ENCODE measurements at regions not wholly inside any gene's neighbourhood (a gene's known extent, or its start where the extent isn't known, plus 50 kb on each side); places are given as distances from the start of the nearest gene placed in this dataset.

DNA sequence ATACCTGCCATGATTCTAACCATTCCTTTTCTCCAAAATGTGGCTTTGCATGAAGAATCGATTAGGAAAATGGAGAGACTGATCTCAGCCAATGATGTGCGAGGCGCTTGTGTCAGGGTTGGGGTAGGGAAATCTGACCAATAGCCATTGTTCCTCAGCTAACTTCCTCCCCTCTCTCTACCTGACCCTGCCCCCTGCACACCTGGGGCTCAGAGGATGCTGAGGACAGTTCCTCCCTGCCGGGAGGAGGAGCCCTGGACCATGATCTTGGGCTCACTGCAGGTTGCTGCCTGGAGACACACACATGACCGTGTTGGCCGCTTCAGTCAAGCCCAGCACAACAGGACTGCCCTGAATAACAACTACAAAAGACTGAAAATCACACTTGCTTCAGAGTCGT lies 119.8 kb upstream of the SFSWAP start:
- H3K4me3 Mint-ChIP-seq (ENCODE audit: unreplicated experiment), result no peak overlapping the region
- H3K4me1 Mint-ChIP-seq (ENCODE audit: unreplicated experiment), result no peaks in the 10 kb centered on the region
- peaks cover 1% of the 10 kb centered on the region for H3K27me3 Mint-ChIP-seq (ENCODE audit: unreplicated experiment)
- H3K27ac Mint-ChIP-seq (ENCODE audit: unreplicated experiment), result no peak overlapping the region
- no peaks in the 10 kb centered on the region for H3K36me3 Mint-ChIP-seq (ENCODE audit: low read depth, unreplicated experiment)
- H3K9me3 Mint-ChIP-seq (ENCODE audit: unreplicated experiment), result no peaks in the 10 kb centered on the region
- TF ChIP-seq, protein P1, sequence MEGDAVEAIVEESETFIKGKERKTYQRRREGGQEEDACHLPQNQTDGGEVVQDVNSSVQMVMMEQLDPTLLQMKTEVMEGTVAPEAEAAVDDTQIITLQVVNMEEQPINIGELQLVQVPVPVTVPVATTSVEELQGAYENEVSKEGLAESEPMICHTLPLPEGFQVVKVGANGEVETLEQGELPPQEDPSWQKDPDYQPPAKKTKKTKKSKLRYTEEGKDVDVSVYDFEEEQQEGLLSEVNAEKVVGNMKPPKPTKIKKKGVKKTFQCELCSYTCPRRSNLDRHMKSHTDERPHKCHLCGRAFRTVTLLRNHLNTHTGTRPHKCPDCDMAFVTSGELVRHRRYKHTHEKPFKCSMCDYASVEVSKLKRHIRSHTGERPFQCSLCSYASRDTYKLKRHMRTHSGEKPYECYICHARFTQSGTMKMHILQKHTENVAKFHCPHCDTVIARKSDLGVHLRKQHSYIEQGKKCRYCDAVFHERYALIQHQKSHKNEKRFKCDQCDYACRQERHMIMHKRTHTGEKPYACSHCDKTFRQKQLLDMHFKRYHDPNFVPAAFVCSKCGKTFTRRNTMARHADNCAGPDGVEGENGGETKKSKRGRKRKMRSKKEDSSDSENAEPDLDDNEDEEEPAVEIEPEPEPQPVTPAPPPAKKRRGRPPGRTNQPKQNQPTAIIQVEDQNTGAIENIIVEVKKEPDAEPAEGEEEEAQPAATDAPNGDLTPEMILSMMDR (IDR thresholded peaks at IDR 0.05; ENCODE audit: unreplicated experiment), result no peak
- no peak for DNase-seq (ENCODE audit: low spot score)

DNA sequence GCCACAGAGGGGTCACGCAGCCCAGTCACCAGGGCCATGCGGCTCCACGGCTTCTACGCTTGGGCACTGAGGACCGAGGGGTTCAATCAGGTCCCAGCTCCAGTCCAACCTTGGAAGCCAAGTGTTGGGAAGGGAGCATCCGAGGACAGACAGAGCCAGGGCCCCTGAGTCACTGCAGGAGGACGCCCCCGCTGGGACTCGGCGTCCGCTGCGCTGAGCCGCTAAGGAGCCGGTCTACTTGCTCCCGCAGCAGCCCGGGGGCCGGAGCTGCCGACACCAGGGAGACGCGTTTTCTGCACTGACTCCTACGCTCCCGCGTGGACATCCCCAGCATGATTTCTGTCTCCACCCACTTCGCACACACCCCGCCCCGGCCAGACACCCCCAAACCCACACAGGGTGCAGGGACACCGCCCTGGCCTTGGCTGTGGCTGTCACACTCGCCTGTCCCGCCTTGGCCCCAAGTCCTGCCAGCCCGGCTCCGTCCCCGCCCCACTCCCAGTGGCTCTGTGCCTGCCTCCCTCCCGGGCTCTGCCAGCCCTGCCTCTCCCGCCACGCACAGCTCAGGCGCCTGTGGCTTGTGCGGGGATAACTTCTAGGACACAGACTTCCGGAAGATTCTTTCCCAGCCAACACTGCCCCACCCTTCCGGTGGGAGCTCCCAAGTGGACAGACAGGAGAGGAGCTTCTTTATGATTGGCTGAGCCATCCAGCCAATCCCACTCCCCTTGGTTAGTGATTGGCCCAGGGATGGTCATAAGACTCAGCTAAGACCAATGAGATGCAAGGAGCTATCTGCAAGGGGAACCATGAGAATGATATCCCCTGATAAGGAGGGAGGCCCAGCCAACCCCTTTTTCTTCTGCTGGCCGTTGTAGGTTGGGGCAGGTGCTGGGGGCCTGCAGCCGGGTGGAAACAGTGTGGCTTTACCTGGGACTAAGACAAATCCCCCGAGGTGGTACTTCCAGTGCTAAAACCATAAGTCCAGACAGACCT lies 118.9 kb upstream of the SFSWAP start:
- no peaks in the 10 kb centered on the region for H3K4me1 Mint-ChIP-seq (ENCODE audit: unreplicated experiment)
- no peaks in the 10 kb centered on the region for H3K36me3 Mint-ChIP-seq (ENCODE audit: low read depth, unreplicated experiment)
- no peak overlapping the region for H3K27ac Mint-ChIP-seq (ENCODE audit: unreplicated experiment)
- no peak overlapping the region for H3K4me3 Mint-ChIP-seq (ENCODE audit: unreplicated experiment)
- no peaks in the 10 kb centered on the region for H3K9me3 Mint-ChIP-seq (ENCODE audit: unreplicated experiment)
- peaks cover 1% of the 10 kb centered on the region for H3K27me3 Mint-ChIP-seq (ENCODE audit: unreplicated experiment)
- no peak for DNase-seq (ENCODE audit: low spot score)
- TF ChIP-seq, protein P1 (IDR thresholded peaks at IDR 0.05; ENCODE audit: unreplicated experiment), result no peak

DNA sequence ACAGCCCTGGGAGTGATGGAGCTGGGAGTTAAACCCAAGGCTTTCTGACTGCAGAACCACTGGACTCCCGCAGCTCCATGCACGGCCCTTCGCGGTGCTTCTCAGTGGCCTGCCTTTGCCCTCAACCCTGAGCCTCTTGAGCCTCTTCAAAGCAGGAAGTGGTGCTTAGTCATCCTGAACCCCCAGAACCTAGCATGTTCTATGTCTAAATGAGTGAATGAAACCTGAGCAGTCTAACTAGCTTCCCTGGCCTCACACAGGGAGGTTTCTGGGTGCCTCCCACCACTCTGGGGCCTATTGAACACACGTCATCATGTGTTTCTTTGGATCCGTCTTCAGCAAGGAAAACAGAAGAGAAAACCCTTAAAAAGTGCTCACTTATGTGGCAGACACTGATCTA lies 117.9 kb upstream of the SFSWAP start:
- no peak overlapping the region for H3K4me3 Mint-ChIP-seq (ENCODE audit: unreplicated experiment)
- no peak overlapping the region for H3K27ac Mint-ChIP-seq (ENCODE audit: unreplicated experiment)
- no peaks in the 10 kb centered on the region for H3K4me1 Mint-ChIP-seq (ENCODE audit: unreplicated experiment)
- peaks cover 1% of the 10 kb centered on the region for H3K27me3 Mint-ChIP-seq (ENCODE audit: unreplicated experiment)
- no peaks in the 10 kb centered on the region for H3K36me3 Mint-ChIP-seq (ENCODE audit: low read depth, unreplicated experiment)
- no peaks in the 10 kb centered on the region for H3K9me3 Mint-ChIP-seq (ENCODE audit: unreplicated experiment)
- TF ChIP-seq, protein P1 (IDR thresholded peaks at IDR 0.05; ENCODE audit: unreplicated experiment), result no peak
- DNase-seq (ENCODE audit: low spot score), result no peak

DNA sequence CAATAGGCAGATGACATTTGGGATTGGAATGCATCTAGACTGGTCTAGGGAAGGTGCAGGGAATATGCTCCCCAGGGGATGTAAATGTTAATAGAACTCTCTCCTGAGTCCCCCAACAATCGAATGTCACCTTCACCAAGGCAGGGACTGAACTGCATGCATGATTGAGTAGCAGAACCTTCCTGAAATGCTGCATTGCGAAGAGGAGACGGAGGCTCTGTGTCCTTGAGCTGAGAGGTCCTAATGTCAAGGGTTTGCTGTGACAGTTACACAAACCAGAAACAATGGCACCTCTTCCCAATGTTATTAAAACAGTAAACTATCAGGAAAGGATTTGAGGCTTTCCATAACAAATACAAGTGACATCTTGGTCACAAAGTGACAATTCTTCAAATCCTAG lies 117.5 kb upstream of the SFSWAP start:
- Mint-ChIP-seq H3K4me1 (ENCODE audit: unreplicated experiment) (no peaks in the 10 kb centered on the region), H3K27me3 (ENCODE audit: unreplicated experiment) (peaks cover 1% of the 10 kb centered on the region), H3K36me3 (ENCODE audit: low read depth, unreplicated experiment) (no peaks in the 10 kb centered on the region), H3K4me3 (ENCODE audit: unreplicated experiment) (no peak overlapping the region), H3K9me3 (ENCODE audit: unreplicated experiment) (no peaks in the 10 kb centered on the region), H3K27ac (ENCODE audit: unreplicated experiment) (no peak overlapping the region)
- no peak for DNase-seq (ENCODE audit: low spot score)
- TF ChIP-seq, protein P1 (IDR thresholded peaks at IDR 0.05; ENCODE audit: unreplicated experiment), result no peak

DNA sequence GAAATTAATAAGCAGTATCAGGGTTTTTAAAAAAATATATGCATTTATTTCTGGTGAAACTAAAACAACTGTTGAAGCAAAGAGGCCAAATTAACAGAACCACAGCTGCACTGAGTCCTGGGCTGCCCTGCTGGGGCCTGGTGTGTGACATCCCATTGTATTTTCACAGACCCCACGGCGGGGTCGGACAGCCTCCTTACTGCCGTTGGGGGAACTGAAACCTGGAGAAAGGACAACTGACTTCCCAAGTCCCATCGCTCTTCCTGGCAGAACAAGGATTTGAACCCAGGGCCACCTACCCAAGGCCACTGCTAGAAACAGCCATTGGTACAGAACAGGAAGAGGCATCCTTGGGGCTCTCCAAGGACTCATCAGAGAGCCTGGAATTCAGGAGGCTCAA lies 114.8 kb upstream of the SFSWAP start:
- no peaks in the 10 kb centered on the region for H3K36me3 Mint-ChIP-seq (ENCODE audit: low read depth, unreplicated experiment)
- DNase-seq (ENCODE audit: low spot score), result no peak
- H3K27me3 Mint-ChIP-seq (ENCODE audit: unreplicated experiment), result peaks cover 7% of the 10 kb centered on the region
- H3K27ac Mint-ChIP-seq (ENCODE audit: unreplicated experiment), result no peak overlapping the region
- TF ChIP-seq, protein P1 (IDR thresholded peaks at IDR 0.05; ENCODE audit: unreplicated experiment), result no peak
- no peaks in the 10 kb centered on the region for H3K4me1 Mint-ChIP-seq (ENCODE audit: unreplicated experiment)
- no peak overlapping the region for H3K4me3 Mint-ChIP-seq (ENCODE audit: unreplicated experiment)
- H3K9me3 Mint-ChIP-seq (ENCODE audit: unreplicated experiment), result no peaks in the 10 kb centered on the region
